HG02623 (cell line): ENCODE measurements at regions not wholly inside any gene's neighbourhood (a gene's known extent, or its start where the extent isn't known, plus 50 kb on each side); places are given as distances from the start of the nearest gene placed in this dataset.
"Not testable (repeated sequence)": the region's sequence is repeated elsewhere in the genome, so short reads cannot be mapped to it uniquely, and the experiment has no call there.

Experiments
- ATAC-seq: cut with Tn5 transposase; IDR thresholded peaks from one replicate; pipeline ENCODE4 v1.9.1; 2021; ENCODE audit warnings: moderate library complexity; ENCODE audit not compliant: unreplicated experiment

DNA sequence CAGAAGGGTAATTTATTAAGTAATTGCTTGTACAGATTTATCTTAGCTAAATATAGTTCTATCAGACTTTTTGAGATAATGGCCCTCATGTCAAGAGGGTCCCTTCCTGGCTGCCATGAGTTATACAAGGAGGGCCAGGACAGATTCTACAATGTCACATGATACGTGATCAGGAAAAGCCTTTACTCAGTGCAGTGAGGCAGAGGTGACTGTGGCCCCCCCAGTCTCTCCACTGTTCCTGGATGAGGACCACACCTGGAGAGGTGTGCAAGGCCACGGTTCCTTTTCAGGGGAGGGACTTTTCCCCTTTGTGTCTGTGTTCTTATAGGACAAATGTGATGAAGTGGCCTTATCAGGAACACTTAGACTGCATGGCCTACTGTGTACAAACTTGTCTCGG is 54.3 kb upstream of the LRCH1 start:
- ATAC-seq, result no peak

DNA sequence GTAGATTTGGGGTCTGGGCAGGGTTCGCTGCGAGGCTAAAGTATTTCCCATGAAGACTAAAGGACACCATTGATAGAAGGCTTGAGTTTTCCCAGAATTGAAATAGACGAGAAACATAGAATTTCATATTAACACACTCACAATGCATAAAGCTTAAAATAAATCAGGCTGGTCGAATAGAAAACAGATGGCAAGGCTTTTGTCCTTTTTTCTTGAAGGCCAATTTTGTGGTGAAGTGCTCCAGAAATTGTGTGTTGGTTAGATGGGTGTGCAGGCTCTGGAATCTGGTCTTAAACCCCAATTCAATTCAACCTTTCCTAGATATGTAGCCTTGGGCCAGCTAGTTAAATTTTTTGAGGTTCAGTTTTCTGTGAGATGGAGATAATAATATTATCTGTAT is 56.9 kb upstream of the LRCH1 start:
- no peak for ATAC-seq

DNA sequence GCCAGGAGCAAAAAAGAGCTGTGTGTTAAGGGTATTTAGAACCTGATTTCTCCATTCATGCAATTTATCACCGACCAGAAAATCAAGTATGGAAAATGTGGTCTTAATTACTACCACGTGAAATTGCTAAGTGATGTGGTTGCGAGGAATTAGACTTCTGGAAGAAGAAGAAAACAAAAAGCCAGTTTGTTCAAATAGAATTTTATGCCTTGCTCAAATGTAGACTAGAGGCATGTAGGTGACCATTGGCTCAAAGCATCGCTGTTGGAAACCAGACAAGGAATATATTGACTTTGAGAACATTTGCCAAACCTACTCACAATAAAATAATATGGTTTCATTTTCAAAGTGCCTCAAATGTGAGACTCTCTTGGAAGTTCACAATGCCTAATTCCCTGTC is 57.3 kb upstream of the LRCH1 start:
- ATAC-seq, result no peak

DNA sequence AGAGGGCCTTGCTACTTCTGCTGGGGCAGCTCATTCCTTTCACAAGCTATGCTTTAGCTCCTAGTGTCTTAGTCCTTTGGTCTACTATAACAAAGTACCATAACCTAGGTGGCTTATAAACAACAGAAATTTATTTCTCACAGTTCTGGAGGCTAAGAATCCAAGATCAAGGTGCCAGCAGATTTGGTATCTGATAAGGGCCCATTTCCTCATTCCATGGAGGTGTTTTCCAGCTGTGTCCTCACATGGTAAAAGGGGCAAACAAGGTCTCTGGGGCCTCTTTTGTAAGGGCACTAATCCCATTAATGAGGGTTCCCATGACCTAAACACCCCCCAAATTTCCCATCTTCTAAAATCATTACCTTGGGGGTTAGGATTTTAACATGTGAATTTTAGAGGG is 57.9 kb upstream of the LRCH1 start:
- ATAC-seq, result no peak

DNA sequence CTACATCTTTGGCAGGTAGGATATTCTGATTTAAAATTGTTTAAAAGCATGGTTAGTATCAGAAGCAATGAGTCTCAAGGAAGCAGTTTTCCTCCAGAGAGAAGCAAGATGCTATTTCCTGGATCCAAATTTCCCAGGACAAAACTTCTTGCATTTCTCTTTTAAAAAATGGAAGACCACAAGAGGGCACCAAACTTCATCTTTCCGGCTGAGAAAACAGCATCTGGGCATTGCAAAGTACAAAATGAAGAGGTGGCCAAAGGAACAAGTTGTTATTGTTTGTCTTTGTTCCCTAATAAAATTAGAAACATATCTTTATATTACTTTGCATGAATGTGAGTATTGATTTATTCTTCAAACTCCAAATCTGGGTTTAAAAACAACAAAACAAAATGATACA is 60.0 kb upstream of the LRCH1 start:
- no peak for ATAC-seq

DNA sequence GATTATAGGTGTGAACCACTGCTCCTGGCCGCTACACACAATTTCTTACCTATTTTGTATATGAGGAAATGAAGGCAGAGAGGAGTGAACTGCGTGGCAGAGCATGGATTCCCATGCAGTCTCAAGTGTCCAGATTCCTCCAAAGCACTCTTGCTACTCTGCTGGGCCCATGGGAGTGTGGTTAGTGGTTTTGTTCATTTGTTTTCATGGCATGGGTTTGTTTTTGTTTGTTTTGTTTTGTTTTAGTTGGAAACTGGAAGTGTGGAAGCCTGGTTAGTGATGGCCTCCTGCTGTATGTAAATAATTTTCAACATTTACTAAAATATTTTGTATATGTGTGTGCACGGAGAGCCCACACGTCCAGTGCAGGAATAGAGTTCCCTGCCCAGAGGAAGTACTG is 61.3 kb upstream of the LRCH1 start:
- ATAC-seq, result no peak

DNA sequence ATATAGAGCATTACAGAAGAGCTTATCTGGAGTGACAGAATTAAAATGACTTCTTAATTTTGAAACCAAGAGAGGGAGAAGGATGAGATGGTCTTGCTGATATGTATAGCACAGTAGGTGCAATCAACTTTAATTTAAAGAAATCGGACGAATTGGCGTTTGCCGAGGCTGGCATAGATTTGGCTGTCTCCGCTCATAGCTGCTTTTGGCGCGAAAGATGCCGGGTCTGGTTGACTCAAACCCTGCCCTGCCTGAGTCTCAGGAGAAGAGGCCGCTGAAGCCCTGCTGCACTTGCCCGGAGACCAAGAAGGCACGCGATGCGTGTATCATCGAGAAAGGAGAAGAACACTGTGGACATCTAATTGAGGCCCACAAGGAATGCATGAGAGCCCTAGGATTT is 62.3 kb upstream of the LRCH1 start:
- not testable (repeated sequence) for ATAC-seq

DNA sequence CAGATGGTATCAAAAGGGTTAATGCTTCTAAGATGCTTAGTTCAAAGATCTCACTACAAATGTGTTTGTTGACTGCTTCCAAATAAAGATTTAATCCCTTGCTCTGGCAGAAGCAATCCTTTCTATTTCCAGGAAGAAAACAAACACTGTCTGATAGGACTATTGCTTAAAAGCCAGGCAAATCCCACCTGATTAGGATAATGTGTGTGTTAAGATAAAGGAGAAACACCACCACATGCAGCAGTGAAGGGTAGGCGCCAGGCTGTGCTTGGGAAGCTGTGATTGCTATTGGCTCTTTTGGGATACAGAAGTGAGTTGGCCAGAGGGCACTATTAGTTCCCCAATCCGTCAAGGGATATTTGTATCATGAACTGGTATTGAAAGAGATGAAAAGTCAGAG is 62.8 kb upstream of the LRCH1 start:
- no peak for ATAC-seq

DNA sequence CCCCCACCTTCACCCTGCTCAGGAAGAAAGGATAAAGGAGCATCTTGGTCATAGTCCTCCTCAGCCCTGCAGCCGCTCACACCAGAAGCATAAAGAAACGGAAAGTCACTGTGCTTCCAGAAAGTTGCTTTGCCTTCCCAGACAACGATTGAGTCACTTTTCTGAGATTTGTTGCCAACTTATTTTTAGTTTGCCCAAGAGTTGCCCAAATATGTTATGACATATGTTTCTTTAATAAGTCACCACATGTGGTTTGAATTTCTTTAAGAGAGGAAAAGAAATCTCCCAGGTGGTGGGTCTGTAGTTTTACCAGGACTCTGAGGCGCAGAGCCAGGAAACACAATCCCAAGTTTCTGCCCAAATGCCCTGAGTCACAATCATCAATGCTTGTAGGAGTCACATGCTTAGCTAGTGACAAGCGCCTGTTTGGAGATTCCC is 63.4 kb upstream of the LRCH1 start:
- ATAC-seq, result no peak

DNA sequence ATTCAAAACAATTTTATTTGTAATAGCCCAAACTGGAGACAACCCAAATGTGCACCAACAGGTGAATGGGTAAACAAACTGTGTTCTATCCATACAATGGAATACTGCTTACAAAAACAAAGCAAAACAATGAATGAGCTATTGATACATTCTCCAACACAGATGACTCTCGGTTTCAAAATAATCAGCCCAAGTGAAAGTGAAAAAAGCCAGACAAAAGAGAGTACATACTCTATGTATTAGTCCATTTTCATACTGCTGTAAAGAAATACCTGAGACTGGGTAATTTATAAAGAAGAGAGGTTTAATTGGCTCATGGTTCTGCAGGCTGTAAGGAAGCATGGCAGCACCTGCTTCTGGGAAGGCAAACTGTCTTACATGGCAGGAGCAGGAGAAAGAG is 65.2 kb upstream of the LRCH1 start:
- no peak for ATAC-seq

DNA sequence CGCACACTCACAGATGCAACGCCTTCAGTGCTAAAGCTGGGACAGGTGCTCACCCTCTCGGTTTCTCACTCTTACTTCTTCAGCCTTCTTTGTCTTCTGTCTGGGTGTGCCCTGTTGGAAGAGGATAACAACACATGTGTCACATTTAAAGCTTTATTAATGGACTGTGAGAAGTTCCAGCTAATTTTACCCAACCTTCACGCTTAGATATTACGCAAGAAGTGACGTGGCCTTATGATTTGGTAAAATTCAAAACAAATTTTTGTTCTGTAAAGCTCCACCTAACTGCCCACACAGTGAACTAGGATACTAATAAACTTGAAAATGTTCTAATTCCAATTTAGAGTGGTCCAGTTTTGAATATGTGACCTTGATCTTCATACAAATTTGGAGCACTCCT is 66.7 kb upstream of the LRCH1 start:
- ATAC-seq, result no peak

DNA sequence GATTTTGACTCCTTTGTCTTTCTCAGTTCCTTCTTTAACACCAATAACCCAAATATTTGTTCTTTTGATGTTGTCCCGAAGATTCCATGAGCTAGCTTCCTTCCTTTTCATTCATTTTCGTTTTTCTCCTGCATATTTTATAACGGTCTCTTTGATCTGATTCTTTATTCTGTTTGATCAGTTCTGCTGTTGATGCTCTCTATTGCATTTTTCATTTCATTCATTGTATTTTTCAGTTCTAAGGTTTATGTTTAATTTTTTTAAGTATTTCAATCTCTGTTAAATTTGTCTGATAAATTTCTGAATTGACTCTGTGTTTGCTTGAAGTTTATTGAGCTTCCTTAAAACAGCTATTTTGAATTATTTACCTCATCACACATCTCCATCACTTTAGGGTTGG is 68.4 kb upstream of the LRCH1 start:
- no peak for ATAC-seq

DNA sequence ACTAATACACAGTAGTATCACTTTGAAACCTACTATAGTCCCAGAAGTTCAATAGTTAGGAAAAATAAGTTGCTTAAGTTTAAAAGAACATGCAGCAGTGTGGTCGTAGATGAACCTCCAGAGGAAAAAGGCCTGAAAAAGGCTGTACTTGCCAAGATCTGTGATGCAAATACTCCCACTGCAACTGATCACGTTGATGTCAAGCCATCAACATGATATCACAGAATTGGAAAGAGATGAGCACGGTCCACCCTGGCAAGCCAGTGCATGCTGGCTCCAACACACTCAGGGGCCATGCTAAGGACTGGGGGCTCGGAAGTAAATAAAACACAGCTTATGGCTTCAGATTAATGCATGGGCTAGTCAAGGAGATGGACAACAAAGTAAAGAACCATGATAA is 71.8 kb upstream of the LRCH1 start:
- no peak for ATAC-seq

DNA sequence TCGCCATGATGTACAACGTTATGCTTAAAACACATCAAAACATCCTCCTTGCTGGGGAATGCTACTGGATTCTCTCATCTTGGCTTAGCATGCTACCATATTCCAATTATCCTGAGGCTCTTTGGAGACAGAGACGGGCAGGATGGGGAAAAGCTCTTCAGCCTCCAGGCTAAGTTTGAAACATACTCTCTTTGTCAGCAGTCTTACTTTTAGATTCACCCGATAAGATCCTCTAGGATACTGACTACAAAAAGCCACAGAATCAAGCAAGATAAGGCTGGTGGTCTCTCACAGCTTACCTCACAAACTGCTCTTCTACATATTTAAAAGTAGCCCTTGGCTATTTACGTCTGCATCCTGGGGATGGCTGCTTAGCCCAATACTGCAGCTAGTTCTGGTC is 72.8 kb upstream of the LRCH1 start:
- ATAC-seq, result no peak

DNA sequence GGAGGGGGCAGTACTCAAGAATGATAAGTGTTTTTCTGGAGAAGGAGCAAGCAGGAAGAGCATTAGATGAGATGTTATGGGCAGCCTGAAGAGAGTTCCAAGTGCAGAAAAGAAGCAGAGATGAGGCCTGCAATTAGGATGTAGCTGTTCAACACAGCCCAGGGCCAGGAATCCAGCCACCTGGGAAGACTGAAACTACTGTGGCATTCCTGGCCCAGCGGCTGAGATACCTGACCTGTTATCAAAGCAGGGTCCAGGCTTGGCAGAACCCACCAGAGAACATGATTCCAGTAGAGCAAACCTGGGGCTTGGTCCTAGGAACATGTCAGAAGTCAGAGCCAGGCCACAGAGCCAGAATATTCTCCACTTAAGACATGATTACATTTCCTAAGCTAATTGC is 73.3 kb upstream of the LRCH1 start:
- ATAC-seq, result no peak

DNA sequence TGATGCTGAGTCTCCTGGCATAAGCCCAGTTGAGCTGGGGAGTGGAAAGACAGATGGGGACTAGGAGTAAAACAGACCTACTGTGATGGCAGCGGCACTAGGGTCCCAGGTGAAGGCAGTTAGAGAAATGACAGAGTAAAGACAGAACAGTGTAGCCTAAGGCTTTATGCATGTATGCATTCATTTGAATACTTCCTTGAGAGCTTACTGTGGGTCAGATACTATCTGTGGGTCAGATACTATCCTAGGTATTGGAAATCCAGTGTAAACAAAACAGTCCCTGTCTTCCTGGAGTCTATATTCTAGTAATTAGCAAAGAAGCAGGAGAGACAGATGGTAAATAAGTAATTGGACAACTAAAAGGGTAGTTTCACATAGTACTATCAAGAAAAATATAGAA is 73.7 kb upstream of the LRCH1 start:
- ATAC-seq, result no peak

DNA sequence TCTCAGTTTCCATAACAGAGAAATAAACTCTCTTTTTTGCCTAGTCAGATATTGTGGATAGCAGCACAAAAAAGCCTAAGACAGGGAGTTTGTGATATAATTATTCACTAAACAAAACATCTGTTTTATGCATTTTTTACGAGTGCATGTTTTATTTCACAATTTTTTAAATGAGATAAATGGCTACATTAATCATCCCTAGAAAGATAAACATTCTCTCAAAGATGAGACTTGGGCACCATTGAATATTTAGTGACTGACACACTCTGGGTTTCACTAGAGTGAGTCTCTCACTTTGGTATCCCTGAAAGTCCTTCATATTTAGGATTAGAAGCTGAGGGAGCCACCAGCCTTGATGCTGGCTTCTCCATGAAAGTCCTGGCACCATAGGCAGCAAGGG is 74.3 kb upstream of the LRCH1 start:
- ATAC-seq, result no peak

DNA sequence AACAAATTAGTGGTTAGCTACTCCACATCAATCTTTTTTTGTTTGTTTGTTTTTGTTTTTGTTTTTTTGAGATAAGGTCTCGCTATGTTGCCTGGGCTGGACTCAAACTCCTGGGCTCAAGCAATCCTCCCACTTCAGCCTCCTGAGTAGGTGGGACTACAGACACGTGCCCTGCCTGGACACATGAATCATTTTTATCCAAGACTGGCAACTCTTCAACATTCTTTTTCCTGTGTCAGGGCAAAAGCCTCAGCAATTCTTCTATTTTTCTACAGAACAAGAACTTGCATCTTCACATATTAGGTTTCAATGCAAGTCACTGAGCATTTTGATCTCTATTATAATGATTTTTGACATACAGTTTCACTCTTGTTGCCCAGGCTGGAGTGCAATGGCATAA is 76.8 kb upstream of the LRCH1 start:
- ATAC-seq, result no peak

DNA sequence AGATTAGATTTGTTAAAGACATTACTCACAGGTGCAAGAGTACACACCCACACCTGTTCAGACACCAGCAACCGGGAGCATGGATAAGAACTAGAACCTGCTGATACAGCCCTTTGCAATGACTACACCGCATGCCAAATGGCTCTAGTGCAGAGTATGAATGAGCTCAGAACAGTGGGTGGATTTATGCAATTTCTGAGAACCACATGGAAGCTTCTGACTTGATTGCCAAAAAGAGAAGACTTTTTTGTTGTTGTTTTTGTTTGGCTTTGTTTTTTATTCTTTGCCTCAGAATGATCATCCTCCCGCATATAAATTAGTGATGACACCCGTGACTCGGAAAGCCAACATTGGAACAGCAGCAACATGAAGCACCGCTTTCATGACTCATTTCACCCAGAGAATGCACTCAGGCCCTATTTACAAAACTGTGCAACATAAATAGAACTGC is 77.4 kb upstream of the LRCH1 start:
- ATAC-seq, result no peak

DNA sequence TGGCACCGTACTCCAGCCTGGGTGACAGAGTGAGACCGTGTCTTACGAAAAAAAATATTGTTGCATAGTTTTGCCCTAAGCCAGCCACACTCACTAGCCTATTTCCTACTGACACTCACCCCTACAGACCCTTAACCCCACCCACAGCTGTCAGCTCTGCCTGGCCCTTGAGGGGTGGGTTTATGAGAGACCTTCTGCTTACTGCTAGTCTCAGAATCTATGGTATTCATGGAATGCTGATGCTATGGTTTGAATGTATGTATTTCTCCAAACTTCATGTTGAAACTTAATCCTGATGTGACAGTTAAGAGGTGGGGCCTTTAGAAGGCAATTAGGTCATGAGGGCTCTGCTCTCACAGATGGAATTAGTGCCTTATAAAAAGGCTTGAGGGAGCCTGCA is 79.2 kb upstream of the LRCH1 start:
- ATAC-seq, result no peak

DNA sequence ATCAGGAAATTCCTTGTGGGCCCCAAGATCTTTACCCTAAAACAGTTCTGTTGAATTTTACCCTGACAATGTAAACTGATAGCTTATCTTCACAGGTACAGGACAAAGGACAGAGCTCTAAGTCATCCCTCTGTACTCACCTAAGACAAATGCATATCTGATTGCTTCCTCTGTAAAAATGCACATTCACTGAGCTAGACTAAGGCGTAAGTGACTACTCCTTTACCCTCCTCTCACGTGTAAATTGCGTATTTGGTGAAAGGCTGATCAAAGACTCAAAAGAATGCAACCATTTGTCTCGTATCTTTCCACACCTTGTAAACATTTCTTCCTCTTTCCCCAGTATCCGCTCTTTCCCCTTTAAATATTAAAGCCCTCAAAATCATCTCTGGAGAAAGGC is 80.6 kb upstream of the LRCH1 start:
- ATAC-seq, result no peak

DNA sequence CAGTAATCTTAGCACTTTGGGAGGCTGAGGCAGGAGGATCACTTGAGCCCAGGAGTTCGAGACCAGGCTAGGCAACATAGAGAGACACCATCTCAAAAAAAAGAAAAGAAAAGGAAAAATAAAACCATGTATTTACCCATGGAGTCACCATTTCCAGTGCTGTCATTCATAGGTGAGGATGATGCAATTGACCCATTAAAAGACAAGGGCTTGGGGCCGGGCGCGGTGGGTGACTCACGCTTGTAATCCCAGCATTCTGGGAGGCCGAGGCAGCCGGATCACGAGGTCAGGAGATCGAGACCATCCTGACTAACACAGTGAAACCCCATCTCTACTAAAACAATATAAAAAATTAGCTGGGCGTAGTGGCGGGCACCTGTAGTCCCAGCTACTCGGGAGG is 82.6 kb upstream of the RUBCNL start:
- ATAC-seq, result not testable (repeated sequence)

DNA sequence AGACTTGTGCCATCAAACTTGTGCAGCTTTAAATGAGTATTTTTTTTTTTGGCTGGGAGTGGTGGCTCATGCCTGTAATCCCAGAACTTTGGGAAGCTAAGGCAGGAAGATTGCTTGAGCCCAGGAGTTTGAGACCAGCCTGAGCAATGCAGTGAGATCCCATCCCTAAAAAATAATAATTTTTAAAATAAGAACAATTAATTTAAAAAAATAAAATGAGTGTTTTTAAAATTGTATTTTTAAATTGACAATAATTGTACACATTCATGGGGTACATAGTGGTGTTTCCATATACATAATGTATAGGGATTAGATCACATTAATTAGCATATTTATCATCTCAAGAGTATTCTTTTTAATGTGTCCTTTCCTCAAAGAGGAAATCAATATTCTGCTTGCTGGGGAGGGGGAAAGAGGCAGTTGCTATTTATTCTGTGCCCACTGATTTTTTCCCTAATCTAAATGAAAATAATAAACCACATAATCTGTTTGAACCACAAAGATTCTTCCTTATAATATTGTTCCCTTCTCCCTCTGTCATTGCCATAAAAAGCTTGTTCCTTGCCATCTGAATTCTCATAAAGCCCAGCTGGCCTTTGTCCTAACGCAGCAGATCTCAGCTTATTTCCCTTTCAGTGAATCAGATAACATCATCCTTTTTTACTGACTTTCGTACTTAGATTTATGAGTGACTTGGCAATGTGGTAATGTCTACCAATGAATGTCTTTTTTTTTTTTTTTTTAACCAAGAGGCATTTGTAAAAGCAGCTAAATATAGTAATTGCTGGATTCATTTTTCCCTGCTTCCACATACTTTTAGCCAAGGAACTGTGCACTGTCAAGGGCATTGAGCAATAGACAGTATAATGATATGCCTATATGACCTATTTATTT is 81.8 kb upstream of the RUBCNL start:
- no peak for ATAC-seq
